Right lung (tissue), 2 donors: ENCODE measurements at regions not wholly inside any gene's neighbourhood (a gene's known extent, or its start where the extent isn't known, plus 50 kb on each side); places are given as distances from the start of the nearest gene placed in this dataset.
"Not testable (repeated sequence)": the region's sequence is repeated elsewhere in the genome, so short reads cannot be mapped to it uniquely, and the experiment has no call there.

Experiments
- DNase-seq, 2 donors: peaks; one replicate each; pipeline ENCODE4 v3.0.0-alpha.2; 2013

DNA sequence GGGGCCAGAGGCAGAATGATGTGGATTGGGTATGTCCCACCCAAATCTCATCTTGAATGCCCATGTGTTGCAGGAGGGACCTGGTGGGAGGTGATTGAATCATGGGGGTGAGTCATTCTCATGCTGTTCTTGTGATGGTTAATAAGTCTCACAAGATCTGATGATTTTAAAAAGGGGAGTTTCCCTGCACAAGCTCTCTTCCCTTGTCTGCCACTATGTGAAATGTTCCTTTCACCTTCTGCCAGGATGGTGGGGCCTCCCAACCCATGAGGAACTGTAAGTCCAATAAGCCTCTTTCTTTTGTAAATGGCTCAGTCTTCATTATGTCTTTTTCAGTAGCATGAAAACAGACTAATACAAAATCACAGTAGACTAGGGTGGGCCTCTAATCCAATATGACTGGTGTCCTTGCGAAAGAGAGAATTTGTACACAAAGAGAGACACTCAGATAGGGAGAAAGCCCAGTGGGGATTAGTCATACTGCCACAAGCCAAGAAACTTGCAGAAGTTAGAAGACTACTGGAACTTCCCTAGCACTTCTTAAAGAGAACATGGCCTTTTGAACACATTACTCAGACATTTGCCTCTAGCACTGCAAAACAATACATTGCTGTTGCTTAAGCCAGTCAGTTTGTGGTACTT is 68.4 kb downstream of the ANXA1 start:
- DNase-seq, result no peak

DNA sequence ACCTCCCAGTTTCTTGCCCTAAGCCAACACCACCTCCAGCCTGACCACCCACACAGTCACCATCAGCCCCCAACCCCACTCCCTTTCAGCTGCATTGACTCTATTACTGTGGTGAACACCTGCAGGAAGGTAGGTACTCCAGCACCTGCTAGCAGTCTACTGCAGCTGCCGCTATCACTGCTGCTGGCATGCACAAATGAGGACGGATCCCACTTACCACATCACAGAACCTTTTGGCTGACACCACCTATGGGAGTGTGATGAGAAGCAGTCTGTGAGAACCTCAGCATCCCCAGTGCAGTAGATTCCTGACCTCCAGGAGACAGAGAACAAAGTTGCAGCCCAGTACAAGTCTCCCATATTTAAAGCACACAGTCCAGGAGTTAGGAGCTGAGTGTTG is 71.9 kb downstream of the ANXA1 start:
- no peak for DNase-seq

DNA sequence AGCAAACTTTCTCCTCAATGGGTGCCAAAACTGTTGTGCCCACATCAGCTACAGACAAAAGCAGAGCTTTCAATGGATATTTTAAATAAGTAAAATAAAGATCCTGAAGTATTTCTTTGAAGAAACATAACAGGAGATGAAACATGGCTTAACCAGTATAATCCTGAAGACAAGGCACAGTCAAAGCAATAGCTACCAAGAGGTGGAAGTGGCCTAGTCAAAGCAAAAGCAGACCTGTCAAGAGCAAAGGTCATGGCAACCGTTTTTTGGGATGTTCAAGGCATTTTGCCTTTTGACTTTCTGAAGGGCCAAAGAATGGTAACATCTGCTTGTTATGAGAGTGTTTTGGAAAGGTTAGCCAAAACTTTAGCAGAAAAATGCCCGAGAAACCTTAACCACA is 77.9 kb downstream of the ANXA1 start:
- no peak for DNase-seq

DNA sequence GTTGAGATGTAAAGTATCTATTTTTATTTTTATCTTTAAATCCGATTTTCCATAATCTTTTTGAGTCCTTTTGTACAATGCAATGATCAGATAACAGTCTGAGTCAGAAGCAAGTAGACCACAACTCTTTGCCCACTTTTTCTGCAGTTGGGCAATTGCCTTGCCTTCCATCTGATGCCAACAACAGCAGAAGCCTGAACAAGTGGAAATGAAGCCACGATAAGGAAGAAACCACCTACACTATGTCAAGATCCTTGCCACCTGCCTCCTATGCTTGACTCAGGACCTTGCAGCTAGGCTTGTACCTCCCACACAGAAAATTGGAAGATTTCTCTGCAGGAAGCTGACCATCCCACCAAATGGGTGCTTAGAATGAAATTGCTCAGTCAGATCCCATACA is 78.6 kb downstream of the ANXA1 start:
- DNase-seq, result no peak

DNA sequence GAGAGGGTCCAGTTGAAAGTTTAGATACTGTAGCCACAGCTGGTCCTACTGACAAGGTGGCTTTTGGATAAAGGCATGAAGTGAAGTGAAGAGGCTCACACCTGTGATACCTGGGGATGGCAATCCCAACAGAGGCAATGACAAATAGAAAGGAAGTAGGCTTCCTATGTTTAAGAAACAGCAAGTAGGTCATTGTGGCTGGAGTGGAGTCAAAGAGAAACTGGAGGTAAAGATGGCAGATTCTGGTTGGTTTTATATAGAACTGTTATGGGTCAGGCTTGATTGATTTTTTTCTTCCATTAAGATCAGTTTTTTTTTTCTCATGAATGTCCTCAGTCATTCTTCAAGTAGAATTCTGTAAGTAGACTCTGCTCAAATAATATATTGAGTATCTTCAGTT is 79.5 kb downstream of the ANXA1 start:
- no peak for DNase-seq

DNA sequence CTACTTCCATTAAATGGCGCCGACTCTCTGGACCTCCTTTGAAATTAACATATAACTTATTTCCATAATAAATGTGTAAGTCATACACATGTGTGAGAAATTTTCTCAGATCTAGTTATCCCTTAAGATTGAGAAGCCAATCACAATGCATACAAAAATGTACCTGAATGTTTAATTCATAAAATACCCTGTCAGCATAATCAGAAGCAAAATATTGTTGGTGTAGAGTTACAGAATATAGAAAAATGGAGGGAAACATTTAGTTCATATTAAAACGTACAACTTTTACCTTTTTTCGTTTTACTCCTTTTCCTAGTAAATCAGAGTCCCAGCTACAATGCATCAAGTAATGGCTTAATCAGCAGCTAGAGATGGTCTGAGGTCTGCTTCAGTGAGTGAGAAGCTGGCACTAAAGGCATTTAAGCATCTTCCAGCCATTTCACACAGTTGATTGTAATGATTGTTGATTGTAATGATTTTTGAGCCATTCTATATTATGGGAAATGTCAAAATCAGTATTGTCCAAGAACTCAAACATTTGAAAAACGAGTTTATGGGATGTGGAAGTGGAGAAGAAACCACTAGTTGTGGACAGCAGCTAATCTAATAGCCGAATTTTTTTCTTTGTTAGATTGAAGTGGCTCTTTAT is 81.8 kb downstream of the ANXA1 start:
- DNase-seq, result no peak

DNA sequence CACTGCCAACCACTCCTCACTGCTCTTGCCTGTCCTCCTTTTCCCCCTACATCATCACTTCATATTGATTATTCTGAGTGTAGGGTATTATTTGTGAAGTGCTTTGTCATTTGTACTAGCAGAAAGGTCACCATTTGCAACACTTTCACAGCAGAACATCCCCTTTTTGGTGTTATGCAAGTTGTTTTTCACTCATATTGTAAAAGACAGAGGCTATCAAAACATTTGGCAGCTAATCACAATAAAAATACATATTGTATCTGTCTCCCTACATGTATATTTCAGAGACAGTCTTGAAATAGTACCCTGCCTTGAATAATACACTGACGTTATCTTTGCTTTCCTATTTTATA is 82.3 kb downstream of the ANXA1 start:
- no peak for DNase-seq

DNA sequence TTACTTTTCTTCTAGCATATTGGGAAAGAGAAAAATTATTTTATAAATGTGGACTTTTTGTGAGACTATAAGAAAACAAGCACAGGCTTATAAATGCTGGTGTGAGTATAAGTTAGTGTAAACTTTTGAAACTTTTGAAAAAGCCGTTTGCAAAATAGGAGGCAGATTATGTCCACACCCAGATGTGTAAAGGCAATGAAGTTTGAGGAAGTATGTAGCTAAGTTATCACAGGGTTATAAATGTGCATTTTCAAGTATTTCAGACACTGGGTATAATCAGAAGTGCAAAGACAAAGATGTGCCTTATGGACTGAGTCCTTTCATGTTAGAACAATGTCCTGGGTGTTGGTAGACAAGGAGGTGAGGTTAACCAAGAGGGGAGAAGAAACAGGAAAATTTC is 85.5 kb downstream of the ANXA1 start:
- DNase-seq, result no peak

DNA sequence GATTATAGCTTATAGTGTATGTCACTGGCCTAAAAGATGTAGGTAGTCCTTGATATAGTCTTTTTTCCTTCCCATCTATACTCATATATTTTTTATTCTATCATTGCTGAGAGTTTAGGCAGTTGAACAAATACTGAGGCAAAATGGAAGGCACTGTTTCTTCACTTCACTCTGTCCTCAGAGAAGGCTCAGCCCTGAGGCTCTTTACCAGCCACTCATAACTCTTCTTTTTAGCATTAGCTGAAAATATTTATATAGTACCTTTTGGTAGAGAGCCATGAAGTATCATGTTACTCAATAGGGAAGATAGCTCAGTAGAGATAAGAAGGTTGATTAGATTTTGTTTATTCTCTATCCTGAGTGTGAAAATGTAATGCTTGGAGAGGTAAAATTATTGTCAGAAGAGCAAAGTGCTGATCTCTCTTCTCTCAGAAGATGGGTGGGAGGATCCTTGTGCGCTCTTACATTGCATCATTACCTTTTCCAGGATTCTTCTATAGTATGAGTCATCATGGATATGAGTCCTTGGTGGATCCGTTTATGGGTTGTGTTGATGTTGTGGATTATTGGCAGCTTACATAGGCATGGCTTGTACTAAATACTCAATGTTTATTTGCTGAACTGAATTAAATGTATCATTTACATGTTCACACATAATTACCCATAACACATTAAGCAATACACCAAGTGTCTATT is 88.1 kb downstream of the ANXA1 start:
- DNase-seq, result no peak

DNA sequence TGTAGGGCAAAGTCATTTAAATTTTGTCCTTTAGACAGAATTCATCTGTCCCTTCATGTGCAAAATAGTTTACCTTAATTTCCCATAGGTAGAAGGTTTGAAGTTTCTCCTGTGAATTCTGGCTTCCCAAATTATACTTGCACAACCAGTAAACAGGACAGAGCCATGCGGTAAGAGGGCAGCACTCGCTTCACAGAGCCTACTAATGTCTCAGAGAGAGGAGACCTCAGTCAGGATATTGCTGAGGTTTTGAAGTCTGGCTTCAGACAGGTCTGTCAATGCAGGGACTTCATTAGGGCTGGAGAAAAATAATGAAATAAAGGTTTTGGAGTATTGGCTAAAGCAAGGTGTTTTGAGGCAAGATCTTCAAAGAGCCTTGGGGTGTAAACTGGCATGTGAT is 91.4 kb downstream of the ANXA1 start:
- no peak for DNase-seq

DNA sequence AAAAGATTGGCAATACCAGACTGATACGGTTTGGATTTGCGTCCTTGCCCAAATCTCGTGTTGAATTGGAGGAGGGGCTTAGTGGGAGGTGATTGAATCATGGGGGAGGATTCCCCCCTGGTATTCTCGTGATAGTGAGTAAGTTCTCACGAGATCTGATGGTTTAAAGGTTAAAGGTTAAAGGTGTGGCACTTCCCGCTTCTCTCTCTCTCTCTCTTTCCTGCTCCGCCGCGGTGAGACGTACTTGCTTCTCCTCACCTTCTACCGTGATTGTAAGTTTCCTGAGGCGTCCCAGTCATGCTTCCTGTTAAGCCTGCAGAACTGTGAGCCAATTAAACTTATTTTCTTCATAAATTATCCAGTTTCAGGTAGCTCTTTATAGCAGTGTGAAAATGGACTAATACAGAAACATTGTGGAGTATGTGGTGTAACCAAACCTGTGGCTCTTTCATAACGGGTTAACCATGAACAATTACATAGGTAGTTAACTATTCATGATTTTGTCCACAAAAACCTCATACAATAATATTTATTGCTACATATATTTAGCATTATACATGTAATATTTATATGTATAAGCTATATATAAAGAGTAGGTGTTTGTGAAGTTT is 107.5 kb downstream of the ANXA1 start:
- no peak for DNase-seq

DNA sequence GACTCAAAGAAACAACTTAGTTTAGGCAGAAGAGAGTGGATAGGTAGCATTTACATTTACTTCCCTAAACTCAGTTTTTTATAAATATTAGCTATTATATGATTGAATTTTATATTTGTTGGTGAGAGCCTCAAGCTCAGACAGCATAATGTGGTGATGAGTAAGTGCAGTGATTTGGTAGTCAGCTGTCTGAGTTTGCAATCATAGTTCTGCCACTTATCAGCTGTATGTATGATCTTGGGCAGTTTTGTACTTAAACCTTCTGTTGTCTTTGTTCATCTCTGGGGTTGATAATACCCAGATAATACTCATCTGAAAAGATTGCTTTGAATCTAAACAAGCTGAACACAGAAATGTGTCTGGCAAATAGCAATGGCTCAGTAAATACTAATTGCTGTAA is 108.8 kb downstream of the ANXA1 start:
- no peak for DNase-seq

DNA sequence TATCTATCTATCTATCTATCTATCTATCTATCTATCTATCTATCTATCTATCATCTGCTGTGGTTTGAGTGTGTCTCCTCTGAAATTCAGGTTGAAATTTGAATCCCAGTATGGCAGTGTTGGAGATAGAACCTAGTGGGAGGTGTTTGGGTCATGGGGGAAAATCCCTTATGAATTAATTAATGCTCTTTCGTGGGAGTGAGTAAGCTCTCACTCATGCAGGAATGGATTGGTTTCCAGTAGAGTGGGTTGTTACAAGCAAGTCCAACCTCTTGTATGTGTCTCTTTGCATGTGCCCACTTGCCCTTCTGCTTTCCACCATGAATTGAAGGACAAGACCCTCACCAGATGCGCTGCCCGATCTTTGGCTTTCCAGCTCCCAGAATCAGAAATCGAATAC is 113.0 kb downstream of the ANXA1 start:
- DNase-seq, result no peak

DNA sequence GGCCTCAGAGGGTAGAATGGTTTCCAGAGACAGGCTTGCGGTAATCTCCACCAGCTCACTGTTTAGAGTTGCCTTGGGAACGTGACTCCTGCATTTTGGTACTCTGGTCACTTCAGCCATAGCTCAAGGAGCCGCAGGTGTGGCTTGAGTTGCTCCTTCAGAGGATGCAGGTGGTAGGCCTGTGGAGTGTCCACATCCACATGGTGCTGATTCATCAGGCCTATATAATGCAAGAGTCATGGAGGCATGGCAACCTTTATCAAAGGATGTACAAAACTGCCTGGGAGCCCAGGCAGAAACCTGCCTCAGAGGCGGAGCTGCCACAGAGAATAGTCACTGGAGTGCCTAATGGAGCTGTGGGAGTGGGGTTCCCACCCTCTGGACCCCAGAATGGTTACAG is 114.2 kb downstream of the ANXA1 start:
- DNase-seq, result no peak

DNA sequence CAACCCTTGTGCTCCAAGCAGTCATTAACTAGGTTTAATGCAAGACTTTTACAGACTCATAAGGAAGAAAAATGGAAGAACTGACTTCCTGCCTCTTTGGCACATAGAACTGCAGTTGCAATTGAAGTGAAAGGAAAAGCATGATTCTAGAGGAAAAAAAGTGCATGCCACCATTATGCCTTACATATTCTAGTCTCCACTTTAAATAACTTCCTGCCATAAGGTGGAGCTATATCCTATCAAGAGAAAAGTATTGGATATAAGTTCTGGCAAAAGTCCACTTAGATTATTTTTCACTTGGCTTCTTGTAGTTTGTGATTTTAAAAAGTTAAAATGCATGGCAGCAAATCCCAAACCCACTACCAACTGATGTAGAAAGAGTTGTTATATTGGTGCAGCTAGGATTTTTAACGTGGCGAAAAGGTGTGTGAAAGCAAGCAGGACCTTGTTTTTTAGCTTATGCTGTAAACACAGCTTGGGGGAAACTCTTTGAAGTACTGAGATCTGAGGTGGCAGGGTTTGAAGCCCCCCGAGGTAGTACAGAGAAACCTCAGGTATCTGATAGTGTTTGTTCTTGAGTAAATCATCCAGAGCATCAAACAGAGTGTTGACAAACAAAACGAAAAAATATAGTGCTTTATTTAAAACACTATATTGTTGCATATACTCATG is 117.9 kb downstream of the ANXA1 start:
- peak; percentile 1 for DNase-seq

DNA sequence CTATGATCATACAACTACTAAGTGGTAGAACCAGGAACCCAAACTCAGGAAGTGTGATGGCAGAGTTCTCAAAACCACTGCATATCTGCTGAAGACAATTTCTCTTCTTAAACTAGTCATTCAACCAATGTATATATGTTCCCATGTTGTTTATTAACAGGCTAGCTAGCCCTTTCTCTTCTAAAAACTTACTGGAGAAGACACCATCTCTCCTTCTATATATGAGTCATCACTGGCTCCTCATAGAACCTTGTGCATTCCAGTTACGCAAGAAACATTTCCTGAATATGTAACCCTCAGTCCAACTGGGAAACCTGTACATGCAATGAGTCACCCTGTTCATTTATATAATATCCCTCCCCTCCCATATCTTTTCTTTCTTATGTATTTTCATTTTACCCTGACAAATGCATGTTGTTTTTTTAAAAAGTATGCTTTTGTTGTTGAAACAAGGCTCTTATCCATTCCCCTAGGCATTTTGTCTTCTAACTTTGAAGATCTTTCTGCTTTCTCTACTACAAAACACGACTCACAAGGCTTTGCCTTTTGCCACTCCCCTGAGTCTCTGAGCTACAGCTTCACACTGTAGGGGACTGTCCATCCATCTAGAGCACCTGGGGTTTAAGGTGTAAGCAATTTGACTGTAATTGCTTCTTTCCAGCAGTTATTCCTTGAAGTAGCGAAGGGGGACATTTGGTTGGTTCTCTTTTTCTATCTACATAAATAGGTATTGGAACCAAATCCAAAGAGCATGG is 119.5 kb downstream of the ANXA1 start:
- no peak for DNase-seq

DNA sequence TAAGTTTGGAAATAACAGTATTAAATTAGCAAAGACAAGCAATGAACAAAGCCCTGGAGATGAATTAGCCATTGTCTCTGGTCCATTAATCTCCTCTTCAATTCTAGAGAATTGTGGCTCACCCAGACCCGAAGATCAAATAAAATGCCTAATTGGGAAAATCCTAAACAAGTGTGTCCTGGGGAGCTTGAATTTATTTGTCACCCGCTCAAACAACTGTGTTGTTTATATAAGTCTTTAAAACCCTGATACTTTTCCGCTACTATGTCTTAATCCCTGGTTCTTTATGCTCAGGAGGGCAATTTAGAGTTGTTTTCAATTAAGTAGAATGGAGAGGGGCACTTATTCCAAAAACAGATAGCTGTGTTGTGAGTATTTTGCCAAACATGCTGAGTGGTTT is 128.4 kb downstream of the ANXA1 start:
- no peak for DNase-seq

DNA sequence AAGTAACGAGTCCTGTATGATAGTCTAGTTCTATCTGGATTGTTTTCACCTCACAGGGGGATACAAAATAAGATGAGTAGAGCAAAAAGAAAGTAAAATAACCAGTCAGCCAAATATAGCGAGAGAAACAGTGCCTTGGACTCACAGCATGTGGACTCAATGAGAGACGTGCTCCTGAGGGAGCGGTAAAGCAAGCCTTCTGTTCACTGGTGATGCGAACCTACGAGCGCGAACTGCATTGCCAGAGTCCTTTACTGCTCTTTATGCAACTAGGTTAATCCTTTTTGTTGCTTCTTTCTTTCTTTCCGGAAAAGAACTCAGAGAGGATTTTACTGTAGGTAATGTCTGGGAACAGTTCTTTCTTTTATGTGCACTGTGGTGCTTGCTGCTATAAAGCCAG is 132.7 kb downstream of the ANXA1 start:
- no peak for DNase-seq

DNA sequence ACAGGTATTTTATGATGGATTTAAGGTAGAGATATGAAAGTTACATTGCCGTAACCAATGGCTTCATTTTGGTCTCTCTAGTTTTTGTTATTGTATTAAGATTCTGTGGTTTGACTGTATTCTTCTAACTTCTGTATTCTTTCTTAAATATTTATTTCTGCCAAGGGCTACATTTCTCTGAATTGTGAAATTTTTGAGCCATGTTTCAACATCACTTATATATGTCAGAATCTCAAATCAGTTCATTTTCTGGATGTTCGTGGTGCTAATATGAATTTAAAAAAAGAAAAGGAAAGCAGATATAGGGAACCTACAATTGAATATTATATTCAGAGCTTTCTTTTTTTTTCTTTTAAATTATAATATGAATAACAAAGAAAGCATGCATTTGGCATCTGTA is 142.7 kb downstream of the ANXA1 start:
- DNase-seq, result no peak

DNA sequence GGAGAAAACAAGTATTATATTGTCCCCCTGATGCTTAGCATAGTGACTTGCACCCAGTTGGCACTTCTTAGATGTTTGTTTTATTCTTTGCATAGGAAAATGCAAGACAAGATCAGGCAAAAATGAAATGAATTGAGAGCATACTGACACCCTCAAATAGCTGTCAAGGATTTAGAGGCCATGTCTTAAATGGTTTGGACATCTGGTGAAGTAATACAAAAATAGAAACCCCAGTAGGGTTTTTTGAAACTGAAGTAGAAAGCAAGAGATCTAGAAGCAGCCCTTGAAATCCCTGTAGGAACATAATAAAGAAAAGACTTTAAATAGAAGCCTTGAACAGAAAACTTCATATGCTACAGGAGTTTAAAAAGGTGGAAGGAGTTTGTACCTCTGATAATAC is 174.3 kb downstream of the ANXA1 start:
- no peak for DNase-seq

DNA sequence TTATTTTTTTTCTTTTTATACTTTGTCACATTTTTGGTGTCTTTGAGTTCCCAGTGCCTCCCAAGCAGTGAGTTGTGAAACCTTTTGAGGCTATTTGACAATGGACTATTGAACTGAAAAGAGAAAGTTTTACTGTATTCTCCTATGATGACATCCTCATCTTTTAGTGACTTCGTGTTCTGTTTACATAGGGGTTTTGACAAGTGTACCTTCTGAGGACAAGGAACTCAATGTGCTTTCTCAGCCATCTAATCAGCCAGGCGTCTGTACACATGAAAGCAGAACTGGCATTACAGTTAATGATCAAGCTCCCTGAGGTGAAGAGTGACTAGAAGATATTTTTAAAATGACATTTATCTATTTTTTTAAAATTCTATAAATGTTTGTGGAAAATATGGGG is 175.5 kb downstream of the ANXA1 start:
- no peak for DNase-seq

DNA sequence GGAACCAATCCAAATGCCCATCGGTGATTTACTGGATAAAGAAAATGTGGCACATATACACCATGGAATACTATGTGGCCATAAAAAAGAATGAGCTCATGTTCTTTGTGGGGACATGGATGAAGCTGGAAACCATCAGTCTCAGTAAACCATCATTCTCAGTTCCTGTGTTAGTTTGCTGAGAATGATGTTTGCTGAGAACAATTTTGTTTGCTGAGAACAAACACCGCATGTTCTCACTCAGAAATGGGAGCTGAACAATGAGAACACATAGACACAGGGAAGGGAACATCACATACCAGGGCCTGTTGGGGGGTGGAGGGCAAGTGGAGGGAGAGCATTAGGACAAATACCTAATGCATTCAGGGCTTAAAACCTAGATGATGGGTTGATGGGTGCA is 185.5 kb downstream of the ANXA1 start:
- DNase-seq, result not testable (repeated sequence)
